H1 (cell line): ENCODE measurements at regions not wholly inside any gene's neighbourhood (a gene's known extent, or its start where the extent isn't known, plus 50 kb on each side); places are given as distances from the start of the nearest gene placed in this dataset.
A peak's percentile ranks its signal among the peaks of the same experiment; 100 is the strongest.

ENCODE experiments used
- CTCF ChIA-PET: fragments of 300-600 bp; sonication (Branson Sonifier 250); formaldehyde crosslinking; loops from one replicate; lab custom pipeline; 2021; ENCODE audit not compliant: partially characterized antibody; lab: Charles Lee
- POLR2A ChIA-PET: fragments of 300-600 bp; sonication (Branson Sonifier 250); formaldehyde crosslinking; loops from one replicate; lab custom pipeline; 2021; ENCODE audit warnings: inconsistent platforms; ENCODE audit not compliant: partially characterized antibody; lab: Charles Lee
- DNase-seq, 2 experiments: peaks; one replicate each; pipeline versions ENCODE4 v3.0.0 to v3.0.0-alpha.2; 2010 to 2022; ENCODE audit warnings: low spot score in 2 of 2, low read depth in 1 of 2, mixed read lengths in 1 of 2
- FAIRE-seq: peaks from 2 replicates; lab custom pipeline; 2011; peaks lifted over from hg19 to GRCh38; lab: Jason Lieb, UNC
- H2AFZ ChIP-seq: 2 replicates; pipeline ENCODE4 v1.8.1; 2012; ENCODE audit warnings: low read length, inconsistent platforms
- H2AK5ac ChIP-seq: 2 replicates; pipeline ENCODE4 v1.6.1; 2013; ENCODE audit warnings: low read depth, low read length
- H2BK120ac ChIP-seq: replicated peaks from 2 replicates; pipeline ENCODE3; 2013; ENCODE audit warnings: low read depth, low read length, inconsistent platforms
- H2BK12ac ChIP-seq: 2 replicates; pipeline ENCODE4 v1.6.1; 2013; ENCODE audit warnings: low read depth, low read length
- H2BK15ac ChIP-seq: 2 replicates; pipeline ENCODE4 v1.6.1; 2013; ENCODE audit warnings: low read length
- H2BK20ac ChIP-seq: 2 replicates; pipeline ENCODE4 v1.6.1; 2013; ENCODE audit warnings: low read length
- H2BK5ac ChIP-seq: 2 replicates; pipeline ENCODE4 v1.6.1; 2013; ENCODE audit warnings: low read depth, low read length
- H3K14ac ChIP-seq: 2 replicates; pipeline ENCODE4 v1.6.1; 2013; ENCODE audit warnings: inconsistent platforms; ENCODE audit not compliant: insufficient read length
- H3K18ac ChIP-seq: 2 replicates; pipeline ENCODE4 v1.6.1; 2013; ENCODE audit warnings: low read length; ENCODE audit errors: extremely low read depth
- H3K23ac ChIP-seq: 2 replicates; pipeline ENCODE4 v1.6.1; 2013; ENCODE audit warnings: inconsistent platforms; ENCODE audit not compliant: insufficient read length
- H3K23me2 ChIP-seq: 2 replicates; pipeline ENCODE4 v1.6.1; 2013; ENCODE audit warnings: low read depth, low read length
- H3K27ac ChIP-seq: 2 replicates; pipeline ENCODE4 v1.6.1; 2011; ENCODE audit warnings: low read depth, low read length, inconsistent platforms
- H3K27me3 ChIP-seq, 4 experiments: replicated peaks in 1 of 4; 1 replicate in 1 of 4; 2 replicates in 3 of 4; pipeline versions ENCODE4 v1.6.1 to v1.8.1; 2011 to 2013; ENCODE audit warnings: low read length in 3 of 4, mild to moderate bottlenecking in 3 of 4, inconsistent platforms in 2 of 4, mixed read lengths in 2 of 4, moderate library complexity in 1 of 4; ENCODE audit not compliant: control insufficient read depth in 3 of 4, insufficient read depth in 3 of 4; ENCODE audit errors: extremely low read depth in 1 of 4
- H3K36me3 ChIP-seq, 4 experiments: 2 replicates each; pipeline versions ENCODE4 v1.6.1 to v1.8.1; 2011 to 2013; ENCODE audit warnings: mild to moderate bottlenecking in 4 of 4, low read length in 3 of 4, moderate library complexity in 2 of 4, control low read depth in 1 of 4, inconsistent platforms in 1 of 4; ENCODE audit not compliant: insufficient read depth in 4 of 4, control insufficient read depth in 2 of 4
- H3K4ac ChIP-seq: replicated peaks from 2 replicates; pipeline ENCODE3; 2013; ENCODE audit warnings: low read length, low read depth, mixed read lengths, inconsistent platforms; ENCODE audit not compliant: insufficient read length
- H3K4me1 ChIP-seq, 4 experiments: replicated peaks in 1 of 4; 1 replicate in 1 of 4; 2 replicates in 3 of 4; pipeline versions ENCODE4 v1.6.1 to v1.8.1; 2011 to 2013; ENCODE audit warnings: low read length in 3 of 4, inconsistent platforms in 2 of 4, mixed read lengths in 1 of 4; ENCODE audit not compliant: insufficient read depth in 4 of 4, control insufficient read depth in 3 of 4
- H3K4me2 ChIP-seq, 2 experiments: 2 replicates each; pipeline versions ENCODE4 v1.6.1 to v1.8.1; 2011 to 2013; ENCODE audit warnings: low read depth in 2 of 2, low read length in 2 of 2, control low read depth in 1 of 2, inconsistent platforms in 1 of 2, mild to moderate bottlenecking in 1 of 2; ENCODE audit not compliant: insufficient read depth in 1 of 2
- H3K4me3 ChIP-seq, 4 experiments: fragments of 200-600, 300-600 bp in 1 of 4; sonication (generic), shearing (Covaris generic), sonication (Bioruptor Twin) in 1 of 4; 2 replicates each; pipeline versions ENCODE4 v1.5.1 to v1.8.1; 2011 to 2016; ENCODE audit warnings: low read length in 4 of 4, low read depth in 3 of 4, control low read depth in 2 of 4, inconsistent platforms in 2 of 4, mild to moderate bottlenecking in 2 of 4, mixed read lengths in 1 of 4, moderate library complexity in 1 of 4; ENCODE audit not compliant: insufficient read depth in 2 of 4; ENCODE audit errors: extremely low read depth in 1 of 4
- H3K56ac ChIP-seq: replicated peaks from 2 replicates; pipeline ENCODE3; 2013; ENCODE audit warnings: low read depth, mild to moderate bottlenecking, mixed read lengths, low read length, inconsistent platforms; ENCODE audit not compliant: insufficient read length
- H3K79me1 ChIP-seq: 2 replicates; pipeline ENCODE4 v1.6.1; 2013; ENCODE audit warnings: low read depth, low read length, control low read depth
- H3K79me2 ChIP-seq, 2 experiments: 2 replicates each; pipeline versions ENCODE4 v1.6.1 to v1.8.1; 2012 to 2013; ENCODE audit warnings: low read length in 2 of 2, mild to moderate bottlenecking in 2 of 2, inconsistent platforms in 1 of 2; ENCODE audit not compliant: insufficient read depth in 2 of 2, control insufficient read depth in 1 of 2
- H3K9ac ChIP-seq, 4 experiments: replicated peaks in 1 of 4; 1 replicate in 1 of 4; 2 replicates in 3 of 4; pipeline versions ENCODE4 v1.6.1 to v1.8.1; 2011 to 2013; ENCODE audit warnings: low read depth in 3 of 4, low read length in 3 of 4, control low read depth in 2 of 4, mild to moderate bottlenecking in 2 of 4, moderate library complexity in 2 of 4, inconsistent platforms in 1 of 4; ENCODE audit errors: extremely low read depth in 1 of 4
- H3K9me3 ChIP-seq, 2 experiments: 2 replicates each; pipeline versions ENCODE4 v1.6.1 to v1.8.1; 2012 to 2013; ENCODE audit warnings: mild to moderate bottlenecking in 2 of 2, moderate library complexity in 2 of 2, control low read depth in 1 of 2, inconsistent platforms in 1 of 2, low read depth in 1 of 2, low read length in 1 of 2, mixed read lengths in 1 of 2; ENCODE audit not compliant: insufficient read depth in 2 of 2
- H4K20me1 ChIP-seq, 2 experiments: replicated peaks in 1 of 2; 2 replicates each; pipeline versions ENCODE3 to v1.8.1; 2011 to 2013; ENCODE audit warnings: inconsistent platforms in 2 of 2, low read length in 2 of 2, mild to moderate bottlenecking in 1 of 2; ENCODE audit not compliant: insufficient read depth in 2 of 2, control insufficient read depth in 1 of 2
- H4K5ac ChIP-seq: 2 replicates; pipeline ENCODE4 v1.6.1; 2013; ENCODE audit warnings: low read length, low read depth, mixed read lengths, inconsistent platforms; ENCODE audit not compliant: insufficient read length
- H4K8ac ChIP-seq: 2 replicates; pipeline ENCODE4 v1.8.0; 2013; ENCODE audit warnings: mild to moderate bottlenecking, moderate library complexity, low read length, inconsistent platforms; ENCODE audit not compliant: insufficient read depth; ENCODE audit errors: extremely low read depth
- H4K91ac ChIP-seq: replicated peaks from 2 replicates; pipeline ENCODE3; 2013; ENCODE audit warnings: low read length, mixed read lengths, inconsistent platforms; ENCODE audit not compliant: insufficient read length
- MAX ChIP-seq: IDR thresholded peaks from 2 replicates; pipeline ENCODE4 v1.6.1; 2012; ENCODE audit warnings: inconsistent platforms
- PHF8 ChIP-seq: fragments of 200-600 bp; sonication (generic); conservative IDR thresholded peaks from 2 replicates; pipeline ENCODE4 v1.7.1; 2012; ENCODE audit warnings: low read depth, mild to moderate bottlenecking, inconsistent platforms, low read length, moderate library complexity
- WGBS, 2 experiments: shearing (Covaris generic) in 1 of 2; methylation state at CpG; one replicate each; pipeline versions ENCODE4 v1.1.6 to v1.1.7; 2013 to 2015; ENCODE audit warnings: low lambda C conversion rate in 2 of 2, mixed read lengths in 2 of 2, inconsistent platforms in 1 of 2, low coverage in 1 of 2, missing lambda C conversion rate in 1 of 2; ENCODE audit not compliant: insufficient replicate concordance in 2 of 2, insufficient coverage in 1 of 2, insufficient read length in 1 of 2; ENCODE audit errors: extremely low coverage in 1 of 2, missing lambda C conversion rate in 1 of 2; 5-methylcytosine and 5-hydroxymethylcytosine counted together

- ChIA-PET POLR2A (no interaction called here), CTCF (interaction anchor here (0.8 kb wide), 1 partner anchor 16 kb away, joined by 3 read pairs; no protein-coding TSS in a partner anchor)
- WGBS, 2 experiments = 93% methylated on average over 6 of the region's 6 CpGs; no CpG with 5 or more reads in 1 of the 2 experiments
- TF ChIP-seq PHF8 = no peak
- no peak for TF ChIP-seq MAX
Measured at GRCh38 chr13:37289212-37289935, 183.9 kb upstream of the CSNK1A1L start.

More at GRCh38 chr13:37289212-37289935, 183.9 kb upstream of the CSNK1A1L start:
- Histone ChIP-seq H3K4ac (no peak overlapping the region), H3K27ac (no peak overlapping the region), H3K4me3 (no peak overlapping the region), H4K5ac (no peak overlapping the region), H2BK5ac (no peak overlapping the region), H3K4me1 (no peaks in the 10 kb centered on the region), H3K9me3 (no peaks in the 10 kb centered on the region), H3K27me3 (no peaks in the 10 kb centered on the region), H4K8ac (no peak overlapping the region), H3K23ac (no peak overlapping the region), H2BK15ac (no peak overlapping the region), H3K56ac (no peak overlapping the region), H3K4me2 (no peak overlapping the region), H2BK12ac (no peak overlapping the region), H3K79me1 (no peaks in the 10 kb centered on the region), H3K23me2 (no peaks in the 10 kb centered on the region), H2BK120ac (no peak overlapping the region), H3K18ac (no peak overlapping the region), H2AK5ac (no peak overlapping the region), H2BK20ac (no peak overlapping the region), H3K36me3 (no peaks in the 10 kb centered on the region), H4K20me1 (no peaks in the 10 kb centered on the region), H3K79me2 (no peaks in the 10 kb centered on the region), H3K9ac (no peak overlapping the region), H2AFZ (peak overlapping the region; percentile 46; the same call in 1 of the 2 replicates), H3K14ac (no peak overlapping the region), H4K91ac (no peak overlapping the region)
- DNase-seq = no peak
- FAIRE-seq = no peak
